GM19455 (cell line): ENCODE measurements at regions not wholly inside any gene's neighbourhood (a gene's known extent, or its start where the extent isn't known, plus 50 kb on each side); places are given as distances from the start of the nearest gene placed in this dataset.

Source experiments
- ATAC-seq: cut with Tn5 transposase; IDR thresholded peaks from one replicate; pipeline ENCODE4 v1.9.1; 2021; ENCODE audit not compliant: unreplicated experiment

DNA sequence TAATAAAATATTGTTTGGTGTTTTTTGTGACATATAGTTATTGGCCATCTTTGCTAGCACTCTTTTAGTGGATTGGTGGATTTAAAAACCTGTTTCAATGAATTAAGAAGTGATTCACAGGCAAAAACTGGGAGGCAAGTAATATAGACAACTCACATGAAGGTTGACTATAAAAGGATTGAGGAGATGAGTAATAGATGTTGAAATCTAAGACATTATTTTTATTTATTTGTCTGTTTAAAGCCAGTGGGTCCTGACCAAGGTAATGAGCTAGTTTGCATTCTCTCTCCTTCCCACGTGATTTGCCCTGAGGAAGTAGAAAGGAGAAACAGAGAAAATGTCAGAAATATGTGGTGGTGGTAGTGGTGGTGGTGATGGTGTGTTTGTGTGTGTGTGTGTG is 351.5 kb upstream of the ZP4 start:
- no peak for ATAC-seq

DNA sequence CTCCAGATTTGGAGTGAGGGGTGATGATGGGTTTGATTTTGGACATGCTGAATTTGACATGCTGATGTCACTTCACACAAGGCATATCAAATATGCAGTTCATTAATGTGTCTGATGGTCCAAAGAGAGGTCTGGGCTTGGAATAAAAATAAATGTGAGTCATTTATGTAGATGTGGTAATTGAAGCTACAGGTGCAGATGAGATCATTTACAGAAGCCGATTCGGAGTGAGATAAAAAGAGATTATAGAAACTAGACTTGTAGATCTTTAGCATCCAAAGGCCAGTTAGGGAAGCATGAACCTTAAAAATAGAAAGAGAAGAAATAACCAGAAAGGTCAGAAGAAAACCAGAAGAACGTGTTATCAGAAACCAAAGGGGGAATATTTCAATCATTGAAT is 350.9 kb upstream of the ZP4 start:
- ATAC-seq: no peak

DNA sequence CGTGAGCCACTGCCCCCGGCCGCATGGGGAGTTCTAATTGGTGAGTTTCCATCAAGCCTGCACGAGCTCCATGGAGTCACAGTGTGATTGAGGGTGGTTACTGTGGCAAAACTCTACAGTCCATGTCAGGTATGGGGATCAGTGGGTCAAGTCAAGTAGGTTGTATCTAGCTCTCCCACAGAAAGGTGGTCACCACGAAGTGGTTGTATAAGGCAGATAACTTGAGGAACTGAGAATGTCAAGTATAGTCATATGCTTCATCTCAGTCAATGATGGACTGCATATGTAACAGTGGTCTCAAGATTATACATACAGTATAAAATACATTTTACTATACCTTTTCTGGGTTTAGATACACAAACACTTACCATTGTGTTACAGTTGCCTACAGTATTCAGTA is 348.6 kb upstream of the ZP4 start:
- ATAC-seq: no peak

DNA sequence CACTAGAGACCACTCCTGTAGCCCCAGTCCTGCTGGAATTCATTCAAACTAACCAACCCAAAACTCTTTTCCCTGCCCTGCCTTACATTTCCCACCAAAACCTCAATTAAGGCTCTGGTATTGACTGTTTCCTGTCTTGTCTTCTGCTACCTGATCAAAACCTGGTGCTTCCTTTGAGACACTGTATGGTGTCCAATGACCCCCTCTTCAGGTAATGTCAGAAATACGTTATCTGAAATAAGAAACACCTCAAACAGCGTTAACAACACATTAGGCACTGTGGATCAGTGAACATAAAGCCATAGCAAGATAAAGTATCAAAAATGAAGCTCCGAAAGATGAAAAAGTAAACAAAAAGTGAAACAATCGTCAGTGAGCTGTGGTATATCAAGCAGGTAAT is 343.2 kb upstream of the ZP4 start:
- no peak for ATAC-seq

DNA sequence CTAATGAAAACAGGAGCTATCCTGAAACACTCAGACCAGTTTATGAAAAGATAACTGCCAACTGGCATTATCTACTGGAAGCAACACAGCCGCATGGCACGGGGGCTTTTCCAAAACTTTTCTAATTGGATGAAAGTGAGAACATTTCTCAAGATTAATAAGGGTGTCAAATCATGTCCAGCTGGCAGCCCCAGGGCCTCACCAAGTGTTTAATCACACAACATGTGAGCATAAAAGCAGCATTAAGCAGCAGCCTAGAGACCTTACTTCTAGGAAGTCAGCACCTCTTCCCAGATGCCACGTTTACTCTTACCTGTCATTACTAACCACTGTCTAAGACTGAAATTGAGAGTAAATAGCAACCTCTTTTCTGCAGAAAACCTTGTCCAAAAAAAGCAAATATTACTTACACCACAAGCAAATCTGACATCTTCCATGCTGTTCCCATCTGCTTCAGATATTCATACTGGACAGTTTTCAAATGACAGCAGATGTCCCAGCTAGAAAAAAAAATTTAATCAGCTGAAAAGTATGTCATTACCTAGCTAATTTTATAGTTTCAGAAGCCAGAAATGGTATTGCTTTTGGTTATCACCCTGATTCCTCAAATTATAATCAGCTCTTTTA is 341.5 kb upstream of the ZP4 start:
- no peak for ATAC-seq

DNA sequence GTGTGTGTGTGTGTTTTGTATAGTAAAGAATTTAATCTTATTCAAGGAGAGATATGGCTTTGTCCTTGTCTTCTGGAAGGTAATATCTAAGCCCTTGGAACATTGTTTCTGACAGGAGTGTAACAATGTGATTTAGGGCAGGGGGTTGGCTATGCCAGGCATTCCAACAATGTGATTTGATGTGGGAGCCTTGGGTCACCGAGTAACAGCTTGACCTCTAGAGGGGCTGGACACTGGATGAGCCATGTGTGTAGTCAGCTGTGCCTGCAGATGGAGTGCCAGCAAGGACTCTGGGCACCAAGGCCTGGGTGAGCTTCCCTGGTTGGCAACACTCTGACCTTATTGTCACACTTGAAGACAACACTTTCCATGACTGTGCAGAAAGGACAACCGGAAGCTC is 336.1 kb upstream of the ZP4 start:
- ATAC-seq: no peak

DNA sequence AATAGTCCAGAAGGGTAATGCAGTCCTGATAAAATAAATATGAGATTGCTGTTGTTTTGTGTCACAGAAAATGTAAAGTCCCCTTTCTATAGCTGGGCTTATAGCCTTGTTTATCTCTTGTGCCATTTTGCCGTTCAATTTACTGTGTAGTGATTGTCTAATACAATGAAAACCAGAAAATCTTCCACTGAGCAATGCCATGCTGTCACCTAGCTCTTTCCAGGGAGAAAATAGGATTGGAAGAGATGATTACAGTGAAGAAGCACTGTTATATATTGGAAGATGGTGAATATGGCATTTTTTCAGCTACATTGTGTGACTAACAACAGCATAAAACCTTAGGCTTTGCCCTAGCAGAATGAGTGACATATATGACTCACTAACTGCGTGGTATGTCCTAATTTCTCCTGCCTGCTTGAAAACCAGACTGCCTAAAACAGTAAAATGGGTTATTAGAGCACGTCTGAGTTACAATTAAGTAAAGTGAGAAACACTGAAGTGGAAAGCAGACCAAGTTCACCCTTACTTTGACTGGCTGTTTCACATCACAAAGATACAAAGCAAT is 332.4 kb upstream of the ZP4 start:
- no peak for ATAC-seq

DNA sequence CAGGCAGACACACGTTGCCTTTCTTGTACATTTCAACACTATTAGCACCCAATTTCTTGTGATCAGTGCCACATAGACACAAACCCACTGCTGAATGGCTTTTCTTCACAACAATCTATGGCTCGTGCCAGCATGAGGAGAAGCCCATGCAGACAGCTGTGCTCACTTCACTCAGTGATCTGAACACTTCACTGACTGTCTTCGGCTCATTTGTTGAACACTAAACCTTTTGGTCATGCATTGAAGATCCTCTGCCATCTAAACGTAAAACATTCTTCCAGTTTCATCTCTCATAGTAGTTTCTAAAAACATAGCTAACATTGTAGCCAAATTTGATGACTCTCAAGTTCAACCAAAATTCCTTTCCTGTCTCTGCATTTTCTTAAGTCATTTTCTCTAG is 331.0 kb upstream of the ZP4 start:
- ATAC-seq: no peak

DNA sequence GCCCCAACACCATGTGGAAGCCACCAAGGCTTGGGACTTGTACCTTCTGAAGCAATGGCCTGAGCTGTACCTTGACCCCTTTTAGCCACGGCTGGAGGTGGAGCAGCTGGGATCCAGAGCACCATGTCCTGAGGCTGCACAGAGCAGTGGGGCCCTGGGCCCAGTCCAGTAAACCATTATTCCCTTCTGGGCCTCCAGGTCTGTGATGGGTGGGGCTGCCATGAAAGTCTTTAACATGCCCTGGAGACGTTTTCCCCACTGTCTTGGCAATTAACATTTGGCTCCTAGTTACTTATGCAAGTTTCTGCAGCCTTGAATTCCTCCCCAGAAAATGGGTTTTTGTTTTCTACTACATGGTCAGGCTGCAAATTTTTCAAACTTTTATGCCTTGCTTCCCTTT is 323.7 kb upstream of the ZP4 start:
- ATAC-seq: no peak

DNA sequence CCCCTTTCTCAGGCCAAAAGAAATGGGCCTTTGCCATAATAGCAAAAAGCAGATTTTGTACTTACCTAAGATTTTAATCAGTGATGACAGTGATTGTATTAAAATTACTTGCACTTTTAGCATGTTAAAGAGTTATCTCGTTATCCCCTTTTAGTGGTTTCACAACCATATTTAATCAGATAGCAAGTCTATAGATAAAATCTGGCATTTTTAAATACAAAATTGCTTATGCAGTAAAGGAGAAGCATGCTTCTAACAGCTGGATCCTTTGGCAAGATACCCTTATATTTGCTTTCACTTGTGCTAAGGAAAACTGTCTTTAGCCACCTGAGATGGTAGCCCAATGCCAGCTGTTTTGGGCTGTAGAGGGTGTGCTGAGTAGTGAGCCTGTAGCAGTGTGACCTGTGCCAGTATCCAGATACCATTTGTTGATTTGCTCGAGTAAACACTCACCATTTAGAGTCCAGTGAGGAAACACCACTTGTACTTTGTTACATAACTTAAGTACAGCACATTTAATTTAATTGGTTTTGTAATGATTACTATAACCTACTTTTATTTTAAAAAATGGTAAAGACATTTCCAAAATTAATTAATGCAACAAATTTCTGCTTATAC is 314.4 kb upstream of the ZP4 start:
- no peak for ATAC-seq

DNA sequence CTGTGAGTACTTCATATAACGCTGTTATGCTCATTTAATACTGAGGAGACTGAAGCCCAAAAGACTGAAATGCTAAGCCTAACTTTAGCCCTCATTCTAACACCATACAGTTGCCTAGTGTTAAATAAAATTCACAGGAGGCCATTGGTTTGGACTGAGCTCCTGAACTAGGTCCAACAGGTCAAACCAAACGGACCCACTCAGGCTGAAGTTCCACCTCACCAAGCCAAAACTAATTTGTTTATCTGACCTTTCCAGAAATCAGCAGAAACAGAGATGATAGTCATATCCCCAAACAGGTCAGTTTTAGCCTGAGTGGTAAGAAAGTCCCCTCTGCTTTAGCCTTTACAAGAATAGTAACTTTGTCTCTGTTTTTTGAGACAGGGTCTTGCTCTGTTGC is 311.3 kb upstream of the ZP4 start:
- no peak for ATAC-seq

DNA sequence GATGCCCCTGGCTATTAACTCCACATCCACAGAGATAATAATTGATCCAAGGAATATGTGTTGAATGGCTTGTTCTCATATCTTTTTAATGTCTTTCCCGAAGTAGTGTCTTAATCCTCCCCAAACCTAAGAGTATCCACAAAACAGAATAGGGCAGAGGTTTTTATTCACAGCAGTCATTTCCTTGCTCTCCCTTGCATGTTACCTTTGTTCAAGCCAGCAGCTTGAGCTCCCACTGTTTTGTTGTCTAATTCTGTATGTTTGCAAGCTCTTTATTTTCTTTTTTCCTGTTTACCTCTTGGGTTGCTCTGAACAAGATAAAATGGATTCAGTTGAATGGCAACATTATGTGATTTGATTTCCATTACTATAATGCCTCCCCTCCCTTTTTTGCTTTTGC is 308.6 kb upstream of the ZP4 start:
- ATAC-seq: no peak

DNA sequence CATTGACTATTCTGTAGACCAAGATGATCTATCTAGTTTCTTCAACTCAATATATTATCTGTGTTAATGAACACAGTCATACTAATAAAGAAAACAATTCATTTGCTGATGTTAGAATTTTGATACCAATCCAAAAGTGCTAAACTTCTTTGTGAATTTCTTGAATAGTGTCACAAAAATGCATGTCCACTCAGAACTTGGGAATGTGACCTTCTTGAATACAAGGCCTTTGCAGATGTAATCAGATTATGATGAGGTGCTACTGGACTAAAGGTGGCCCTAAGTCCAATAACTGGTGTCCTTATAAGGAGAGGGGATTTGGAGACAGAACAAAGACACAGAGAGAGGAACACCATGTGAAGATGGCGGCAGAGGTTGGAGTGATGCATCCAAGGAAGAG is 305.8 kb upstream of the ZP4 start:
- ATAC-seq: no peak

DNA sequence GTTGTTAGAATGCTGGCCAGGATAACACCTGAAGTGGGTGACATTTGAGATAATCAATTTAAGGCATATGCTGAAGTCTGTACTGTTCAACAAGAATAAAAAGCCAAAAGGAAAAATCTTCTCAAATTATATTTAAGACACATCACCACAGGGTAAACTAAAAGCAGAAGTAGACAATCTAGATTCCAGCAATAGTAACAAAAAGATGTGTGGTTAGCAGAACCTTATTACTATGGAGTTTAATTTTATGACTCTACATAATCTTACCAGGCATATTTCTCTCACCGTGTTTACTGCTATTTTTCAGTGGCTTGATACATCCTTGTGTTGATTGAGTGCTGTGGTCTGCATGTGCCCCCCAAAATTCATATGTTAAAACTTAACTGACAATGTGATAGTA is 300.4 kb upstream of the ZP4 start:
- ATAC-seq: no peak

DNA sequence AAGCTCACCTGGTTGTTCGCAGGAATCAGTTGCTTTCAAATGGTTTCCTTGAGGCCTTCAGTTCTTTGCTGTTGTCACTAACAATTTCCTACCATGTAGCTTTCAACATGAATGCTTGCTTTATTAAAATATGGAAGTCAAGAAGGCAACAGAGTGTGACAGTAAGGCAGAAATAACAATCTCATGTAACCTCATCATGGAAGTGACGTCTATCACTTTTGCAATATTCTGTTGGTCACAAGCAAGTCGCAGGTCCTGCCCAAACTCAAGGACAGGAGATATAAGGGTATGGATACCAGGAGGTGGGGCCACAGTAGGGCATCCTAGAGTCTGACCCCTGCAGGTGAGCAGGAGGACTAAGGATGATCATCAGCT is 296.8 kb upstream of the ZP4 start:
- no peak for ATAC-seq

DNA sequence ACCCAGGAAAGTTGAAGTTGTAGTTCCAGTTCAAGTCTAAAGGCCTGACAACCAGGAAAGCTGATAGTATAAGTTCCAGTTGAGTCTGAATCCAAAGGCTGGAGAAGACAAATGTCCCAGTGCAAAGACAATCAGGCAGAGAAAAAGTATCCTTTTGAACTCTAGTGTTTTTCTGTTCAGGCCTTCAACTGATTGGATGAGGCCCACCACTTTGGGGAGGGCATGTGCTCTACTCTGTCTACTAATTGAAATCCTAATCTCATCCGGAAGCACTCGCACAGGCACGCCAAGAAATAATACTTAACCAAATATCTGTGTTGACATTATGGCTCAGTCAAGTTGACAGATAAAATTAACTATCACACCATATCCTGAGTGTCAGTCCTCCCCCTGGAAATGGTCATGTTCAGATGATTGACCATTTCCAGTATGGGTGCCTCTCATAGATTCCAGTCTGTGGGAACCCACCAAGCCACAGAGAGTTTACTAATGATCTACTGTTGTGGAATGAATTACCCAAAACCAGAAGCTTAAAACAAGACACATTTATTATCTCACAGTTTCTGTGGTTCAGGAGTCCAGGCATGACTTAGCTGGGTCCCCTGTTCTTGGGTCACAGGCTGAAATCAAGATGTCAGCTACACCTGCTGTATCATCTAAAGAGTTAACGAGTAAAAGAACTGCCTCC is 296.3 kb upstream of the ZP4 start:
- ATAC-seq: no peak

DNA sequence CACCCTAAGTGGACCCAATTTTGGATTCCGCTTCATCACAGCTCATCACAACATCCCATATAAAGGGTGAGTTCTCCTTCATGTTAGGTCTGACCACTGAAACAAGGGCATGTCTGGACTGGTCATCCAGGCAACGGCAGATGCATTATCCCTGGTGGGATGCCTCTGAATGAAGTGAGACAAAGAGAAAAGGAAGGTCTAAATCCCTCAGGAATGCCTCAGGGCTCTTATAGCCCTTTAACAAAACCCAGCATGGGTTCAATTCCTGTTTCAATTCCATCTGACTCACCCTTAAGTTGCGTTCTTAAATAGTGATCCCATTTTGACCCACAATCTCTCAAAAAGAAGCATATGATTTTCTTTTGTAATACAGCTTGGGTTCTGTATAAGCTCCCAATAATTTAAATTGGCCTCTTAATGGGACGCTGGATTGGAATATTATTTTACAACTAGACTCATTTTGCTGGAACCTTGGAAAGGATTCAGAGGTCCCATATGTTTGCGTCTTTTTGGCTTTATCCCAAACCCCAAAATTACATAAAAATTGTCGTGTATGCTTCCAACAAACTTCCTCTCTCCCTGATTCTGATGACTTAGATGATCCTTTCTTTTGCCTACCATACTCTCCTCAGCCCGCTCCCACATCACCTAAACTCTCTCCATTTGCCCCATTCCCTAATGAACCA is 287.4 kb upstream of the ZP4 start:
- ATAC-seq: no peak

DNA sequence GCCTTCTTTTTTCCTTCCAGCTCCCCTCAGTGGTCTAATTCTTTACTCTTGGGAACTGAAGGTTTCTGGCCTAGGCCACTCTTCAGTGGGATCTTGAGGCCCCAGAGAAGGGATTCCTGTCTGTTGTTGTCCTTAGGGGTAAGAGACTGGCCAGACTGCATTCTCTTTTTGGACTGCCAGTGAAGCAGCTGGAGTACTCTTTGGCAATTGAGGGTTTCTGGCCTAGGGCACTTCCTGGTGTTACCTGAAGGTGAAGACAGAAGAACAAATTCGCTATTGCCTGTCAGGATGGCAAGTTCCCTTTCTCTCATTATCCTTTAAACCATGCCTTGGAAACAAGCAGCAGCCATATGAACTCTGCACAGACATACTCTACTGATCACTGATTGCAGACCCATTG is 286.6 kb upstream of the ZP4 start:
- no peak for ATAC-seq

DNA sequence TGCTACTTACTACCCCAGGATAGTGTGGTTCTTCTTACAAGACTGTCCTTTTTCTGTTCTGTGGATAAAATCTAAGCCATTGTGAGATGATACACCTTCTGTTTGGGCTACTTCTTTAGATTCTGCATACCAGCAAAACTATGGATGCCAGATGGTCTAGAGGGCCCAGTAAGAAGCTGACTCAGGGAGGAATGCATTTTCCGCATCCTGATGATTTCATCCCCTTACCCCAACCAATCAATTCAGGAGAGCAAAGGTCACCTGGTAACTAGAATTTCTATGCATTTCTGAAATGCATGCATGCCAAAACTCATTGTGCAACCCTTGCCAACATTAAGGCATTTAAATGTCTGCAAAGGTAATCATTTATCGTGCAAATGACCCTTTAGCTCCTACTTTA is 285.7 kb upstream of the ZP4 start:
- ATAC-seq: no peak

DNA sequence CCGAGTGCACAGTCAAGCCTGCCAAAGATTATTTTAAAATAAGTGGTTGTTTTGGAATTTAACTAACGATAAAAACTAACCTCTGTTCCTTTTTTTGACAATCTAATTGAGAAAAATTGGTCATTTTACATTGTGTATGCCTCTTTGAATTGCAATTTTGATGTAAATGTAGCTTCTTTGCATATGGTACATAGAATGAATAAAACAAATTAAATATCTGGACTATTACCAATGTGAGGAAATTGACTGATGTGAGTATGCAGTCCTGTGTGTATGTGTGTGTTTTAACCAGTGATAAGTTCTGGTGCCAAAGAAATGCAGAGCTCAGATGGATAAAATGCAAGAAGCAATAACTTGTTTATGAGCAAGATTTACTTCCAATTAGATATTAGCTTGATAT is 281.3 kb upstream of the ZP4 start:
- ATAC-seq: no peak

DNA sequence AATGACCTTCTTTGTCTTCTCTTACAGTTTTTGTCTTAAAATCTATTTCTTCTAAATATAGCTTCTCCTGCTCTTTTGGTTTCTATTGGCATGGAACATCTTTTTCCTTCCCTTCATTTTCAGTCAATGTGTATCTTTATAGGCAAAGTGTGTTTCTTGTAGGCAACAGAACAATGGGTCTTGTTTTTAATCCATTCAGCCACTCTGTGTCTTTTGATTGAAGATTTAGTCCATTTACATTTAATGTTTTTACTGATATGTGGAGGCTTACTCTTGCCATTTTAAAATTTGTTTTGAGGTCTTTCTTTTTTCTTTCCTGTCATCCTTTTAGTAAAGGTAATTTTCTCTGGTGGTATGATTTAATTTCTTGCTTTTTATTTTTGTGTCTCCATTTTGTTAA is 271.2 kb upstream of the ZP4 start:
- ATAC-seq: no peak

DNA sequence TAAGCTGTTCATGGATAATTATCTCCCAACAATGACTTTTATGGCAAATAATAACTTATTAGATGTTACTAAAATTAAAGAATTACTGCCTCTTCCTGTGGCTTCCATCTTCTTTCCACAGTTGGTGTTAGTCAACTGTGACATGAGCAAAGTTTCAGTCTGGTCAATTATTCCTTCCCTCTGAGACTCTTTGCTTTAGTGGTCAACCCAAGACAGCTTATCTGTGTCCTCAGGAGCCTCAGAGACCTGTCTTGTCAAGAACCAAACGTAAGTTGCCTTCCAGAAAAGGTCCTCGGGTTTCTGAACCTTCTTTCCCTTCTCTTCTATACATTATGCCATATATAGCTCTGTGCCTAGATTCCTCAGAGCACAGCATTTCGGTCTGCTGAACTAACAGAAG is 263.2 kb upstream of the ZP4 start:
- ATAC-seq: no peak
